Fibroblast of gingiva (primary cell): ENCODE measurements at regions not wholly inside any gene's neighbourhood (a gene's known extent, or its start where the extent isn't known, plus 50 kb on each side); places are given as distances from the start of the nearest gene placed in this dataset.
"Not testable (repeated sequence)": the region's sequence is repeated elsewhere in the genome, so short reads cannot be mapped to it uniquely, and the experiment has no call there.

Source experiments
- DNase-seq: peaks from one replicate; pipeline ENCODE4 v3.0.0-alpha.2; 2011; ENCODE audit warnings: low read depth

DNA sequence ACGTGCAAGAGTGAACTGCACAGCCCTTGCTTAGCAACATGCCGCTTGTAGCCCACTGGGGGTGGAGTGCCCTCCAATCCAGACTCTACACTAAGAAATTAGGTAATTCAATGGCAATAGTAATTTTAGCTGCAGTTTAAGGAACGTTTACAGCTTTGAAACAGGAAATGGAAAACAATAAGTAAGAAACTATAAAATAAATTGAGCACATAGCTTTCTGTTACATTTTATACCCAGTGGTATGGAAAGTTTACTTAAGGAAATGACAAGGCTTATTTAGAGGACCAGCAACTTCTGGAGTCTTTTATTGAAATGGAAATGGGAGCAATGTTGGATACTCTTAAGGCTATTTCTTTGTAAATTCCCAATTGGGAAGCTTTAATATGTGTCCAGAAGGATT lies 373.2 kb downstream of the KCNRG start:
- DNase-seq: no peak

DNA sequence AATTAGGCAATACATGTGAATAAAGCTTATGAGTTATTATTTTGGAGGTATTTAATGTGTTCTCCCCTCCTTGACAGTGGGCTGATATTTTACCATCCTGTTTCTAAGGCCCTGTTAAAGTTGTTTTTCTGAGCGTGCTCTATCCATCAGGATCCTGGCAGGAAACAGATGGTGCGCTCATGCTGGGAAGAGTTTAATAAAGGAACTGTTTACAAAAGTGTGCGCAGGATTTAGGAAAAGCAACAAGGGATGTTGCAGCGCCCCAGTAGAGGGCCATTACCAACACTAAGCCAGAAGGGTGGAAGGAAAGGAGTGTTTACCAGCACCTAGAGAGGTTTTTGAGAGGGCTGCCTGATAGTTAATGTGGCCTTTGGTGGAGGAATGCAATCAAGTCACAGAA lies 374.5 kb downstream of the KCNRG start:
- DNase-seq: no peak

DNA sequence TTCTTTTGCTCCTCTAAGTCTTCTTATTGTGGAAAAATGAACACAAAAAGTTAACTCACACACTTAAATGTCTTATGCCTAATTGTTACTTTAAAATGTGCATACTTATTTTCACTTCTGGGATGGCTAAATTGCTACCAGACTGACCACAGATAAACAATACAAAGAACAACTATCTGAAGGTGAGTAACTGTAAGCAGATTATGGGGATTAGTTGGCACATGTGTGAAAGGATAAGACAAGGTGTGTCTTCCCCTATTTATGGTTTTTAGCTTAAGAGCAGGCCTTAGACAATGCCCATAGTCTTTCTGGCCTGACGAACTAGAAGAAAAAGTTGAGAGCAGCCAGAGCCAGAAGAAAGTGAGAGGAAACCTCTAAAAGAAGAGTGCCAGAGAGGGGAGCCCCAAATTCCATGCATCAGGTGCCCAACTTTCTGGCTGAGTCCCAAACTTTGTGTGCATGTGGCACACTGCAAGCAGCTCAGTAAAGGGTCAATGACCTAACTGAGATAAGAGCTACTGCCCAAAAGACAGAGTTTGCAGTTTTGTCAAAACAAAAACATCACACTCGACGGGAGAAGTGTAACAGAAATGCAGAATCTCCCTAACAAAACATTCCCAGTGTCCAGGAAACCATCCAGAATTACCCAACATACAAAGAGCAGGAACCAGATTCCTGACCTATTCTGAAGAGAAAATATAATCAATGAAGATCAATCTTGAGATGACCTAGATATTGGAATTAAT lies 375.4 kb downstream of the KCNRG start:
- no peak for DNase-seq

DNA sequence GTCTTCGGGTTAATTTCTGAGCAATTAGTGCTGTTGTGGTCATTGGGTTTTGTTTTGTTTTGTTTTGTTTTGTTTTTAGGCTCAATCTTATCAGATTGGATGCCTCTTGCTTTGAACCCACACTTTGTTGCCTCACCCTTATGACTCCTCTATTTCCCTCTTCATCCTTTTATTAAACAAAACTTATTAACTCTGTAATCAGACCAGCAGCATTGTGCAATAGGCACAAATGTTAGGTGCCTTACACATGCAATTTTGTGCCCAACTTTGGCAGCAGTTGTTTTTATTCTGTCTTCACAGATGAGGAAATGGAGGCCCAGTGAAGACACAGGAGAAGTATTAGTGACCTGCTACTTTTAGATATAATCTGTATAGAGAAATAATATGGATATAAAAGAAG lies 377.7 kb downstream of the KCNRG start:
- peak; percentile 30 for DNase-seq

DNA sequence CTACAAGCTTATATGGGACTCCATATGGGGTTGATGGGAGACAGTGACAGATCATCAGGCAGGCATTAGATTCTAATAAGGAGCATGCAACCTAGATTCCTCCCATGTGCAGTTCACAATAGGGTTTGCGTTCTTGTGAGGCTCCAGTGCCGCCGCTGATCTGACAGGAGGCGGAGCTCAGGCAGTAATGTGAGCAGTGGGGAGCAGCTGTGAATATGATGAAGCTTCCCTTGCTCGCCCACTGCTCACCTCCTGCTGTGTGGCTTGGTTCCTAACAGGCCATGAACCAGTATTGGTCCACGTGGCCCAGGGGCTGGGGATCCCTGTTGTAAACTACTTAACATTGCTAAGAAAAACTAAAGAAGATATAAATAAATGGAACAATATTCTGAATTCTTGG lies 378.4 kb downstream of the KCNRG start:
- DNase-seq: no peak

DNA sequence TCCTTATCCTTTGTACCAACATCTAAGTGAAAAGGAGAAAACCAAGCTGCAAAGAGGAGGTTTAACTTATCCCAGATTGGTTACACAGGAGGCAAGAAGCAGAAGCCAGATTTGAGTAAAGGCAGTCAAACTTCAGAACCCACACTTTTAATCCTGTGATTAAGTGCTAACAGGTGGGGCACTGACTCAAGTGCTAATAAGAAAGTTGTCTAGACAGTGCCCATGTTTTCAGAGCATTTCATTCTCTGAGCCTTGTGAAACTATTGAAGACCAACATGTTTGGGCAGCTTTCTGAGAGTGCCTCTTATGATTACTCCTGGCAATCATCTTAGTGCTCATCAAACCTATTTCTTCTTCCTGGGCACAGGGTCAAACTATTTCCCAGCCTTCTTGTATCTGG lies 380.8 kb downstream of the KCNRG start:
- DNase-seq: no peak

DNA sequence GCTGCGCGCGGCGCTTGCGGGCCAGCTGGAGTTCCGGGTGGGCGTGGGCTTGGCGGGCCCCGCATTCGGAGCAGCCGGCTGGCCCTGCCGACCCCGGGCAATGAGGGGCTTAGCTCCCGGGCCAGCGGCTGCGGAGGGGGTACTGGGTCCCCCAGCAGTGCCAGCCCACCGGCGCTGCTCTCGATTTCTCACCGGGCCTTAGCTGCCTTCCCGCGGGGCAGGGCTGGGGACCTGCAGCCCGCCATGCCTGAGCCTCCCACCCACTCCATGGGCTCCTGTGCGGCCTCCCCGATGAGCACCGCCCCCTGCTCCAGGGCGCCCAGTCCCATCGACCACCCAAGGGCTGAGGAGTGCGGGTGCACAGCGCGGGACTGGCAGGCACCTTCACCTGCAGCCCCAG lies 381.4 kb downstream of the KCNRG start:
- not testable (repeated sequence) for DNase-seq

DNA sequence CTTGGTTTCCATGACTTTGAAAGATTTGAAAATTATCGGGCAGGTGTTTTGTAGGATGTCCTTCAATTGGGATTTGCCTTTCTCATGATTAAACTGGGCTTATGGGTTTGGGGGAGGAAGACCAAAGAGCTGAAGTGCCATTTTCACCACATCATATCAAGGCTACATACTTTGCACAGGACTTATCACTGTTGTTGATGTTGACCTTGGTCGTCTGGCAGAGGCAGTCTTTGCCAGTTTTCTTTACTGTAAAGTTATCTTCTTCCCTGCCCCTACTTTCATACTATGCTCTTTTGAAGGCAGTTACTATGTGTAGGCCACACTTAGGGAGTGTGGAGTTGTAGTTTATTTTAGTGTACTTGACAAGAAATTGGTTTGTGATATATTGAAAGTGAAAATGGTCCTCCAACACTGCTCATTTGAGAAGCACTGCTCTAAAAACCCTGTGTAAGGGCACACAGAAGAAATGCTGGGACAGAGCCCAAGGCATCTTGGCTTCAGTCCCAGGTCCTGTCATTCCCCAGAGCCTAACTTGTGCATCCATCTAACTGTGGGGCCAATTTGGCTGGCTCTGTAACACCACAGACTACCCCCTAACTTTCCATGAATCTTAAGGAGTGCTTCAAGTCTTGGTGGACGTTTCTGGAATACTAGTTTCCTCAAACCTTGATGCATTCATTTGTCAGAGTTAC lies 384.9 kb downstream of the KCNRG start:
- DNase-seq: no peak

DNA sequence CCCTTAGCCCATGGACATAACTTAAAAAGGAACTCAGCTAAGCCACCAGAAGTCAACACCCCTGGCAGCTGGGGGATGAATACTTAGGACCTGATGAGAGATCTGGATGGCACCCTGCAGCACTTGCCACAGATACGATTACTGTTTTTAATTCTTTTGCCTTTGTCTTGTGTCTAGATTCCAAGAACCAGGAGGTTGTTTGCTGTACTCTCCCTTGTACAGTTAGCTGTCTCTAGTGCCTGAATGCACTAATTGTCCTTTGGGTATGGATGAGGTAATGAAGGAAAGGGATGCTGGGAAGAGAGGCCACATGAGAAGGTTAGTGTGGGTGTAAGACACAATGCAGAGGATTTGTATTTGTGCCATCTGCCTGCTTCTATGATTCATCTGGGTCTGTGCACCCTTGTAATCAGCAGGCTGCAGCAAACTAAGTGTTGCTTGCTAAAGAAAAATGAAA lies 385.8 kb downstream of the KCNRG start:
- DNase-seq: peak; percentile 75

DNA sequence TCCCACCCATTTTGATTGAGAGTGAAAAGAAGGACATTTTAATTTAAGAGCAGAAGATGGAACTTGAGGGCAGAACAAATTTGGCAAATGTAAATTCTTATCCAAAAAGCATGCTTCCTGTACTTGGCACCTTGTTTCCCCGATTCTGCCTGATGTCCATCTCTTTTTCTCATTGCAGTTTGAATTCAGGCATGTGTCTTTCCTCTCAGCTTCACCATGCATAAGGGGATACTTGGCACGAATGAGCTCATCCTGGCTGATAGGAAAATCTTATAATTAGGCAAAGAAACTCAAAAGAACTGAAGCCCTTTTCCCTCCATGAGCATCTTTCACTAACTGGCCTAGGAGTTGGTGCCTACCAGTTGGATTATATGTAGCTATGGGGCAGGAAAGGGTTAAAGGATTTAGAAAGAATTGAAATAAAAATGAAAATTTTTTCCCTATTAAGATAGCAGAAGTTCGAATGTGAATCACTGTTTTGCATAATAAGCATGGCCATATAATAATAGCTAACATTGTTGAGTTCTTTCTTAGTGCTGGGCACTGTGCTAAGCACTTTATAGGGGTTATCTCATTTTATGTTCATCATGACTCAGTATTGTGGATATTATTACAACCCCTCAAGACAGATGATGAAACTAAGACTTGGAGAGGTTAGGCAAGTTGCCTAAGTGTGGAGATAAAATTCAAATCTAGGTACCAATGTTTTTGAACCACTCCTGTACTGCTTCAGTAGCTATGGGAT lies 386.6 kb downstream of the KCNRG start:
- DNase-seq: peak; percentile 30

DNA sequence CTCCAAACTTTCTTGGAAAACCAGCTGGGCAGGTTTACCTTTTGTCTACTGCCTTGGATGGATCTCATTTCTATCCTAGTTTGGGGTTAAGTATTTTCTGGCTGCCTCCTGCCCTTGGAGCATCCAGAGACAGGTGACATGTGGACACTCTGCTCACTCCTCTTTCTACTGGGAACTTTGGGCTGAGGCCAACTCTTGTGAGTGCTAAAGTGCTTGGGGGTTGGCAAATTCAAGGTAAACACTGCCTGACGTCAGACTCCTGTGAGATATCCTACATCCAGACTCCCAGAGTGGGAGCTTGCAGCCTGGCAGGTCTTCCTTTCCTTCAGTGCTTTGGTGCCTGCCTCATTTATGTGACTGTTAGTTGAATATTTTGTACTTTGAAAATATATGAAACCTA lies 388.1 kb downstream of the KCNRG start:
- DNase-seq: no peak

DNA sequence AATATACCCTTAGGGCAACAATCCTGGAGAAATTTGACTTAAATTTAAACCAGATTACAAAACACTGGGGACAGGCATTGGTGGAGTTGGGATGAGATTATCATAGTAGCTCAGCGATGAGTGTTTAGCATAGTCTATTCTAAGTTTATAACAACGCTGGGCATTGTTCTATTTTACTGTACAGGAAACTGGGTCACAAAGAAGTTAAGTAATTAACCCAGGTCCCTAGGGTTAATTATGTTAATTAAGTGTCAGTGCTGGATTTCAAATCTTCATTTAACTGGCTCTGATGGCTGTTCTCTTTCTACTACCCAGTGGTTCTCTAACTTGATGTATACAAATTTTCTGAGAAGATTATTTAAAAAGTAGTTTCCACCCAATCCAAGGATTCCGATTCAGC lies 388.9 kb downstream of the KCNRG start:
- no peak for DNase-seq

DNA sequence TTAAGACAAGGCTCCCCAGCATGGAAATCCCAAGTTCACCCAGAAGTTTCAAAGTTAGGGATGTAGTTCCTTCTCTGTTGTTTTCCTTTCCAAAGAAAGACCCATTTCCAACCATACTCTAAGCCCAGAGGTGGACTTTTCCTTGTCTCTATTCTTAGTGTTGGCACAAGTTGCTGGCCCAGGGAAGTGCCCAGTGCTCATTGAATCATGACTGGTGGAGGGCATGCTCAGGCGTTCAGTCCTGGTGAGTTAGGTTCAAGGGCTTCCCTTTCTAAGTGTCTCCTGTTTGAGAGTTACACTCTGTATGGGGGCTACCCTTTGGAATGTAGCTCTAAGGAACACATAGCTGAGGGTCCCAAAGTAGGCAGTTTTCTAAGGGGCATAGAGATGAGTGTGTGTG lies 389.5 kb downstream of the KCNRG start:
- DNase-seq: no peak

DNA sequence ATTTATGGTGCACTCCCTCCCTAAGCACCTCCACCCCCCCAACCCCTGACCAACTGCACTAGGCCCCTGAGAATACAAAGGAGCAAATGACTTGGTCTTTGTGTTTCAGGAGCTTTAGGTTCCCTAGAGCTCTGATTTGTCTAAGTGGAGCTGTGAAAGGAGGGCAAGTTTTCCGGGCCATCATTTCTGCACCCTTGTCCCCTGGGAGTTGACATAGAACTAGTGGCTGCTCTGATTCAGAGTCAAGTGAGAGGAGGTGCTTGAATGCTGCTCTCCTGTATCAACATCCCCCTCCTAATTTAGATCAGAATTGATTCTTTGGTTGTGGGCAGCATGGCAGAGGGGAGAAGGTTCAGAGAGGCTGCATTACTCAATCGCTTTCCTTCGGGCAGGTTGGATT lies 391.6 kb downstream of the KCNRG start:
- no peak for DNase-seq

DNA sequence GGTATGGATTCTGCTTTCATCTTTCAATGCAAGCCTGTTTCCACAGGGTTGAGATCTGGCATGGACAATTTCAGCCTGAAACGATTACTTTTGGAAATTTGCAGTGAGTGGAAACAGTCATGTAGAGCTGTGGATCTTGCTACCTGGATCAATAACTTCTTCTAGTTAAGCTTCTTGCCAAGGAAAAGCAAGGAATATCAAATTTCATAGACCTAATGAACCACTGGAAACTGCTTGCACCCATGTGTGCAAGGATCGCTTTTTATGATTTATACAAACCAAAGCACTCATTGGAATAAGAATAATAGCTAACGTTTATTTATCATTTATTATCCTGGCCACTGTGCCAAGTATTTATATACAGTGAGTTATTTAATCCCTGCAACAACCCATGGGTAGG lies 392.8 kb downstream of the KCNRG start:
- no peak for DNase-seq

DNA sequence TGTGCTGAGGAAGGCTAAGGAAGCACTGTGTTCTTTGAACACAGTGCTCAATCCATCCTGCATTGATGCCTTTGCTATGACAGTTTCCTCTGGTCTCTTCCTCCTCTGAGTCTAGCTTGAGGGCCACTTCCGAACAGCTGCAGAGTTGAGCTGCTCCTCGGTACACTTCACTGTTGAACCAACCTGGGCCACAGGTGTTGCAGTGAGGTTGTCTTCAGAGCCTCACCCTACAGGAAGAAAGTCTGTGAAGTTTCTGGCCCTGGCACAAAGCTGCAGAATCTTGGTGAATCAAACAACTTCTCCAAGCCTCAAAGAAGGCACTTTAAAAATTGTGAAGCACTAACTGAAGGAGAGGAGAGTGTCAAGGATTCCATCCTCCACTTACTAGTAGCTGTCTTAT lies 394.0 kb downstream of the KCNRG start:
- DNase-seq: no peak

DNA sequence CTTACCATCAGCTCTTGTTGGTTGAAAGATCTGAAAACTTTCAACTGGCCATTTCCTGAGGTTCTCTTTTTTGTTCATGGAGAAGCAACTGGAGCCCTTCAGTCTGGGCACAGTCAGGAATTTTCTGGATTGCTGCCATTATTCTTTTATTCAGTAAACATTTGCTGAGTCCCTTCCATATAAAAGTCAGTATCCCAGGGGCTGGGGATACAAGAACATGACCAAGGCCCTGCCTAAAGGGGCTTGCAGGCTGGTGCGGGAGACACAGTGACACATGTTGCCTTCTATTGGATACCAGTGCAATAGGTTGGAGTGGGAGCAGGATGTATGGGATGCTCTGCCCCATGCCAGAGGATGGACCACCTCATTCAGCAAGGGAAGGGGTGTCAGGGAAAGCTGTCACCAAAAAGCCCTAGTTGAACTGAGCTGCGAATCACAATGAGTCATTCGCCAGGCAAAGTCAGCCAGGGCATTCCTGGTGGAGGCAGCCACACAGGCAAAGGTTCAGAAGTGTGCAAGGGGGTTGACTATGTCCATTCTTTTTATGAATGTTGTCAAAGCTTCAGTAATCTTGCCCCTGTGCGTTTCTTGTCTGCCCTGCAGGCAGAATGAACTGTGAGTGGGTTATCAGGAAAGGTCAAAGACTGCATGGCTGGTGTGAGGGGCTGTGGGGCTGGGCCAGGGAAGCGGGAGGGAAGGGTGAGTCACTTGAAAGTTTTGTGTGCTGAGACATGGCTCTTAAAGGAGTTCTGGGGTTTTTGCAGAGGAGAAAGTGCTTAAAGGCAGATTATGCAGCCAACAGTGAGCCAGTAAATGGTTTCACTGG lies 395.9 kb downstream of the KCNRG start:
- DNase-seq: peak; percentile 35

DNA sequence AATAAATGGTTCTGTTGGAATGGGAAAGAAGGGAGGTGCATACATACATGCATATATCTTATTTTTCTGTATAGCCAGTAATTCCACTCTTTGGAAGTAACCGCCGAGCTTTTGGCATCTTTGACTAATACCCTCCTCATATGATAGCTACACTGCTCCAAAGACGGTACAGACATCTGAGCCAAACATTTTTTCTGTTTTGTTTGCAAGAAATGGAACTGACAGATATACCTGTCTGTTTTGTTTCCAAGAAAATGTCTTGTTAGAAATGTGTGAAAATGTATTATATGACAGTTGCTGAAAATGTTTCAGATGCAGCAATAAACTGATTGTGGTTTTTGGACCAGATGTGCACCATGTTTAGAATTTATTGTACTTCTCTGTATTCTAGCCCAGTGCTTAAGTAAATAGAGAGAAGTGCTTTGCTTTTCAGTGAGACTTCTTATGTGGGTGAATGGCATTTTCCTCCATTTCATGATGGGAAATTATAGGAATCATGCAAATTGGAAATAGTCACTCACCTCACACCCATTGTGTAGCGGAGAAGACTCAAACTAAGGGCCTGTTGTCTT lies 396.9 kb downstream of the KCNRG start:
- no peak for DNase-seq

DNA sequence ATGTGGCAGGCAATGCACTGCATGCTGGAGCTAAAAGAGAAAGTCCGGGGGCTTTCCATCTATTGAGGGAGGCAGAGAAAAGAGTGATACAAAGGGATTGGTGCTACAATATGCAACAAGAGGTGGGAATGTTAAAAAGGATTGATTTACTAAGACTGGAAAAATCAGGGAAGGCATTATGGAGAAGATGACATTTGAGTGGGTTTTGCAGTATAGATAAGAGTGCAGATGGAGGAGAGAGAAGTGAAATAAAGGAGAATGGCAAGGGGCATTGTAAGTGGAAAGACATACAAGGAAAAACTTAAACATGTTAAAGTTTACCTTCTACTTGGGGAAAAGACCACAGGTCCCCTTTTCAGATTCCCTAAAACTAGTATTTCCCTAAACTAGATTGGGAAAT lies 399.4 kb downstream of the KCNRG start:
- no peak for DNase-seq

DNA sequence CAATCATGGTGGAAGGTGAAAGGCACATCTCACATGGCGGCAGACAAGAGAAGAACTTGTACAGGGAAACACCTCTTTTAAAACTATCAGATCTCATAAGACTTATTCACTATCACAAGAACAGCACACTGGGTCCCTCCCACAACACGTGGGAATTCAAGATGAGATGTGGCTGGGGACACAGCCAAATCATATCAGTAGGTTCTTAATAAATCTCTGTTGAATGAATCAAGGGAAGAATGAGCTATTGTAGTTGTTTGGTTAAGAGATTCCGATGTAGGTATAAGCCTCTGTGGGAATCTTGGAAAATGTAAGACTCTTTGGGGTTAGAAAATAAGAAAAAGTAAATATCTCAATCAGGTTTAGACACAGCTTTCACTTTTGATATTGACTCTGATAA lies 400.2 kb downstream of the KCNRG start:
- DNase-seq: no peak

DNA sequence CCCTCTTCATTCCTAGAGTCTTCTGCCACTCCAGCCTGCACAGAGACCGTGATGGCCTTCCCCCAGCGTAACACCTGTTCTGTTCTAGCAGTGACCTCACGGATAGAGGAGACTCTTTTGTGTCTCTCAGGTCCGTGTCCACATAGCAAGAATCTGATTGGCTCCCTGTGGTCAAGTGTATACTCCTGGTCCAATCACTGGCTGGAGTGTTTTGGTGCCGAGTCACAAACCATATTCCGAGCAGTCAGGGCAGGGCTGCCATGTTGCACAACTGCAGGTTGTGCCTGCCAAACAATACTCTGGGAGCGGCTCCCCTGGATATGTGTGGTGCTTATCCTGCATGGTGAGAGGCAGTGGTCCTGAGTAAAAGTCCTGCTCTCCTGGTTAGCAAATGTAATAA lies 402.4 kb downstream of the KCNRG start:
- DNase-seq: no peak

DNA sequence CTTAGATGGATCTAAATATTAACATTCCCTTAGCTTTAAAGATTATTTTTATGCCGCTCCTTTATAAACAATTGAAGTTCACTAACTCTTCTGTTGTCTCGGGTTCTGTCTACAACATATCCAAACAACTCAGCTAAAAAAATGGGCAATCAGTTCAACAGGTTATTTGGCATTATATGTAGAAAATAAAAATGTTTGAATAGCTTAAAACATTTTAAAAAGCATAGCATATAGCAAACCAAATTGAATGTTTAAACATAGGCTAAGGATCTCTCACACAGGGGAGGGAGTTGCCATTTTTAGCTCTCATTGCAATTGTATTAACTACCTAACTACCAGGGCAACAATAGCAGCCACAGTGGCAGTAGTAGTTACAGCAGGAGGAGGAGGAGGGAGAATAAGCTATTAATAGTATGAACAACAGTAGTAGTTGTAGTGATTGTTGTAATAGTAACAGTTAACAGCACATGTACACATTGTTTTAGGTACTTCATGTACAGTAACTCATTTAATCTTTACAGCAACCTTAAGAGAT lies 404.2 kb downstream of the KCNRG start:
- no peak for DNase-seq
